ENCODE measurements at regions not wholly inside any gene's neighbourhood (a gene's known extent, or its start where the extent isn't known, plus 50 kb on each side); places are given as distances from the start of the nearest gene placed in this dataset.

DNA sequence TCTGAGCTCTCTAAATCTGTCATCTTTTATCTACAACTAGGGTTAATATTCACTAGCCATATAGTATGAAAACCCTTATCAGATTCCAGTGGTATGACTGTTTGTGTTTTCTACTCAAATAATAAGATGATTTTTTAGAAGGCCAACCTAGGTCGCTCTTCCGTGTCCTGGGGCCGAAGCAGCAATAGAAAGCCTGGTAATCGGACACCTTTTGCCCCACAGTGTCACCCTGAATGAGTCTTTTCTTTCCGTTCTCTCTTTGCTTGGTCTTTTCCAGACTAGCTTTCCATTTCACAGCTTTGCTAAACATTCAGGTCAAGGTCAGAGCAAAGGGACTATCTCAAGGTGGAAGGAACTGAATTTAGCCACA, 243.3 kb upstream of the ANKRD55 start (continued):
- TF ChIP-seq, protein P1, sequence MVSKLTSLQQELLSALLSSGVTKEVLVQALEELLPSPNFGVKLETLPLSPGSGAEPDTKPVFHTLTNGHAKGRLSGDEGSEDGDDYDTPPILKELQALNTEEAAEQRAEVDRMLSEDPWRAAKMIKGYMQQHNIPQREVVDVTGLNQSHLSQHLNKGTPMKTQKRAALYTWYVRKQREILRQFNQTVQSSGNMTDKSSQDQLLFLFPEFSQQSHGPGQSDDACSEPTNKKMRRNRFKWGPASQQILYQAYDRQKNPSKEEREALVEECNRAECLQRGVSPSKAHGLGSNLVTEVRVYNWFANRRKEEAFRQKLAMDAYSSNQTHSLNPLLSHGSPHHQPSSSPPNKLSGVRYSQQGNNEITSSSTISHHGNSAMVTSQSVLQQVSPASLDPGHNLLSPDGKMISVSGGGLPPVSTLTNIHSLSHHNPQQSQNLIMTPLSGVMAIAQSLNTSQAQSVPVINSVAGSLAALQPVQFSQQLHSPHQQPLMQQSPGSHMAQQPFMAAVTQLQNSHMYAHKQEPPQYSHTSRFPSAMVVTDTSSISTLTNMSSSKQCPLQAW (CRISPR knock-in tag; IDR thresholded peaks at IDR 0.05), result no peak
- TF ChIP-seq ZNF674 (CRISPR knock-in tag; IDR thresholded peaks at IDR 0.05; ENCODE audit: low read depth) (no peak), SIN3A (IDR thresholded peaks at IDR 0.05; ENCODE audit: borderline replicate concordance, low read depth, low read length) (no peak), NCOR1 (IDR thresholded peaks at IDR 0.05; ENCODE audit: borderline replicate concordance, low read length) (peak; percentile 44; the same call in 1 of the 2 replicates), ZNF883 (CRISPR knock-in tag; IDR thresholded peaks at IDR 0.05; ENCODE audit: not compliant biosample characterization) (no peak), ZNF614 (CRISPR knock-in tag; IDR thresholded peaks at IDR 0.05; ENCODE audit: borderline replicate concordance) (peak; percentile 12; the same call in 1 of the 2 replicates), SMARCE1 (IDR thresholded peaks at IDR 0.05; ENCODE audit: borderline replicate concordance) (no peak), BCL6 (CRISPR knock-in tag; IDR thresholded peaks at IDR 0.05) (peak; percentile 86), ETV5 (CRISPR knock-in tag; IDR thresholded peaks at IDR 0.05; ENCODE audit: borderline replicate concordance) (peak; percentile 59; the same call in 1 of the 2 replicates)
- TF ChIP-seq, protein P2, sequence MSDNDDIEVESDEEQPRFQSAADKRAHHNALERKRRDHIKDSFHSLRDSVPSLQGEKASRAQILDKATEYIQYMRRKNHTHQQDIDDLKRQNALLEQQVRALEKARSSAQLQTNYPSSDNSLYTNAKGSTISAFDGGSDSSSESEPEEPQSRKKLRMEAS (IDR thresholded peaks at IDR 0.05), result no peak
- TF ChIP-seq, protein P3, sequence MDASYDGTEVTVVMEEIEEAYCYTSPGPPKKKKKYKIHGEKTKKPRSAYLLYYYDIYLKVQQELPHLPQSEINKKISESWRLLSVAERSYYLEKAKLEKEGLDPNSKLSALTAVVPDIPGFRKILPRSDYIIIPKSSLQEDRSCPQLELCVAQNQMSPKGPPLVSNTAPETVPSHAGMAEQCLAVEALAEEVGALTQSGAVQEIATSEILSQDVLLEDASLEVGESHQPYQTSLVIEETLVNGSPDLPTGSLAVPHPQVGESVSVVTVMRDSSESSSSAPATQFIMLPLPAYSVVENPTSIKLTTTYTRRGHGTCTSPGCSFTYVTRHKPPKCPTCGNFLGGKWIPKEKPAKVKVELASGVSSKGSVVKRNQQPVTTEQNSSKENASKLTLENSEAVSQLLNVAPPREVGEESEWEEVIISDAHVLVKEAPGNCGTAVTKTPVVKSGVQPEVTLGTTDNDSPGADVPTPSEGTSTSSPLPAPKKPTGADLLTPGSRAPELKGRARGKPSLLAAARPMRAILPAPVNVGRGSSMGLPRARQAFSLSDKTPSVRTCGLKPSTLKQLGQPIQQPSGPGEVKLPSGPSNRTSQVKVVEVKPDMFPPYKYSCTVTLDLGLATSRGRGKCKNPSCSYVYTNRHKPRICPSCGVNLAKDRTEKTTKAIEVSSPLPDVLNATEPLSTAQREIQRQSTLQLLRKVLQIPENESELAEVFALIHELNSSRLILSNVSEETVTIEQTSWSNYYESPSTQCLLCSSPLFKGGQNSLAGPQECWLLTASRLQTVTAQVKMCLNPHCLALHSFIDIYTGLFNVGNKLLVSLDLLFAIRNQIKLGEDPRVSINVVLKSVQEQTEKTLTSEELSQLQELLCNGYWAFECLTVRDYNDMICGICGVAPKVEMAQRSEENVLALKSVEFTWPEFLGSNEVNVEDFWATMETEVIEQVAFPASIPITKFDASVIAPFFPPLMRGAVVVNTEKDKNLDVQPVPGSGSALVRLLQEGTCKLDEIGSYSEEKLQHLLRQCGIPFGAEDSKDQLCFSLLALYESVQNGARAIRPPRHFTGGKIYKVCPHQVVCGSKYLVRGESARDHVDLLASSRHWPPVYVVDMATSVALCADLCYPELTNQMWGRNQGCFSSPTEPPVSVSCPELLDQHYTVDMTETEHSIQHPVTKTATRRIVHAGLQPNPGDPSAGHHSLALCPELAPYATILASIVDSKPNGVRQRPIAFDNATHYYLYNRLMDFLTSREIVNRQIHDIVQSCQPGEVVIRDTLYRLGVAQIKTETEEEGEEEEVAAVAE (CRISPR knock-in tag; IDR thresholded peaks at IDR 0.05; ENCODE audit: borderline replicate concordance), result no peak
- TF ChIP-seq, protein P4, sequence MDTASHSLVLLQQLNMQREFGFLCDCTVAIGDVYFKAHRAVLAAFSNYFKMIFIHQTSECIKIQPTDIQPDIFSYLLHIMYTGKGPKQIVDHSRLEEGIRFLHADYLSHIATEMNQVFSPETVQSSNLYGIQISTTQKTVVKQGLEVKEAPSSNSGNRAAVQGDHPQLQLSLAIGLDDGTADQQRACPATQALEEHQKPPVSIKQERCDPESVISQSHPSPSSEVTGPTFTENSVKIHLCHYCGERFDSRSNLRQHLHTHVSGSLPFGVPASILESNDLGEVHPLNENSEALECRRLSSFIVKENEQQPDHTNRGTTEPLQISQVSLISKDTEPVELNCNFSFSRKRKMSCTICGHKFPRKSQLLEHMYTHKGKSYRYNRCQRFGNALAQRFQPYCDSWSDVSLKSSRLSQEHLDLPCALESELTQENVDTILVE (CRISPR knock-in tag; IDR thresholded peaks at IDR 0.05), result no peak
- TF ChIP-seq, protein P5, sequence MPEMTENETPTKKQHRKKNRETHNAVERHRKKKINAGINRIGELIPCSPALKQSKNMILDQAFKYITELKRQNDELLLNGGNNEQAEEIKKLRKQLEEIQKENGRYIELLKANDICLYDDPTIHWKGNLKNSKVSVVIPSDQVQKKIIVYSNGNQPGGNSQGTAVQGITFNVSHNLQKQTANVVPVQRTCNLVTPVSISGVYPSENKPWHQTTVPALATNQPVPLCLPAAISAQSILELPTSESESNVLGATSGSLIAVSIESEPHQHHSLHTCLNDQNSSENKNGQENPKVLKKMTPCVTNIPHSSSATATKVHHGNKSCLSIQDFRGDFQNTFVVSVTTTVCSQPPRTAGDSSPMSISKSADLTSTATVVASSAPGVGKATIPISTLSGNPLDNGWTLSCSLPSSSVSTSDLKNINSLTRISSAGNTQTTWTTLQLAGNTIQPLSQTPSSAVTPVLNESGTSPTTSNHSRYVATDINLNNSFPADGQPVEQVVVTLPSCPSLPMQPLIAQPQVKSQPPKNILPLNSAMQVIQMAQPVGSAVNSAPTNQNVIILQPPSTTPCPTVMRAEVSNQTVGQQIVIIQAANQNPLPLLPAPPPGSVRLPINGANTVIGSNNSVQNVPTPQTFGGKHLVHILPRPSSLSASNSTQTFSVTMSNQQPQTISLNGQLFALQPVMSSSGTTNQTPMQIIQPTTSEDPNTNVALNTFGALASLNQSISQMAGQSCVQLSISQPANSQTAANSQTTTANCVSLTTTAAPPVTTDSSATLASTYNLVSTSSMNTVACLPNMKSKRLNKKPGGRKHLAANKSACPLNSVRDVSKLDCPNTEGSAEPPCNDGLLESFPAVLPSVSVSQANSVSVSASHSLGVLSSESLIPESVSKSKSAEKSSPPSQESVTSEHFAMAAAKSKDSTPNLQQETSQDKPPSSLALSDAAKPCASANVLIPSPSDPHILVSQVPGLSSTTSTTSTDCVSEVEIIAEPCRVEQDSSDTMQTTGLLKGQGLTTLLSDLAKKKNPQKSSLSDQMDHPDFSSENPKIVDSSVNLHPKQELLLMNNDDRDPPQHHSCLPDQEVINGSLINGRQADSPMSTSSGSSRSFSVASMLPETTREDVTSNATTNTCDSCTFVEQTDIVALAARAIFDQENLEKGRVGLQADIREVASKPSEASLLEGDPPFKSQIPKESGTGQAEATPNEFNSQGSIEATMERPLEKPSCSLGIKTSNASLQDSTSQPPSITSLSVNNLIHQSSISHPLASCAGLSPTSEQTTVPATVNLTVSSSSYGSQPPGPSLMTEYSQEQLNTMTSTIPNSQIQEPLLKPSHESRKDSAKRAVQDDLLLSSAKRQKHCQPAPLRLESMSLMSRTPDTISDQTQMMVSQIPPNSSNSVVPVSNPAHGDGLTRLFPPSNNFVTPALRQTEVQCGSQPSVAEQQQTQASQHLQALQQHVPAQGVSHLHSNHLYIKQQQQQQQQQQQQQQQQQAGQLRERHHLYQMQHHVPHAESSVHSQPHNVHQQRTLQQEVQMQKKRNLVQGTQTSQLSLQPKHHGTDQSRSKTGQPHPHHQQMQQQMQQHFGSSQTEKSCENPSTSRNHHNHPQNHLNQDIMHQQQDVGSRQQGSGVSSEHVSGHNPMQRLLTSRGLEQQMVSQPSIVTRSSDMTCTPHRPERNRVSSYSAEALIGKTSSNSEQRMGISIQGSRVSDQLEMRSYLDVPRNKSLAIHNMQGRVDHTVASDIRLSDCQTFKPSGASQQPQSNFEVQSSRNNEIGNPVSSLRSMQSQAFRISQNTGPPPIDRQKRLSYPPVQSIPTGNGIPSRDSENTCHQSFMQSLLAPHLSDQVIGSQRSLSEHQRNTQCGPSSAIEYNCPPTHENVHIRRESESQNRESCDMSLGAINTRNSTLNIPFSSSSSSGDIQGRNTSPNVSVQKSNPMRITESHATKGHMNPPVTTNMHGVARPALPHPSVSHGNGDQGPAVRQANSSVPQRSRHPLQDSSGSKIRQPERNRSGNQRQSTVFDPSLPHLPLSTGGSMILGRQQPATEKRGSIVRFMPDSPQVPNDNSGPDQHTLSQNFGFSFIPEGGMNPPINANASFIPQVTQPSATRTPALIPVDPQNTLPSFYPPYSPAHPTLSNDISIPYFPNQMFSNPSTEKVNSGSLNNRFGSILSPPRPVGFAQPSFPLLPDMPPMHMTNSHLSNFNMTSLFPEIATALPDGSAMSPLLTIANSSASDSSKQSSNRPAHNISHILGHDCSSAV (CRISPR knock-in tag; IDR thresholded peaks at IDR 0.05; ENCODE audit: borderline replicate concordance), result no peak

Measured in HepG2 (cell line).